Esophagus squamous epithelium (tissue), 4 donors: ENCODE measurements at regions not wholly inside any gene's neighbourhood (a gene's known extent, or its start where the extent isn't known, plus 50 kb on each side); places are given as distances from the start of the nearest gene placed in this dataset.

Experiments used
- POLR2A ChIP-seq, 4 donors: fragments of 450-650 bp; IDR thresholded peaks; one replicate each; pipeline ENCODE4 v1.6.1; 2017; ENCODE audit warnings: antibody characterized with exemption in 4 of 4, mild to moderate bottlenecking in 4 of 4, moderate library complexity in 3 of 4
- TF ChIP-seq, protein P1 (sequence below), 6 experiments: fragments of 450-650 bp in 4 of 6; fragments of 200-600 bp in 2 of 6; sonication (generic) in 2 of 6; IDR thresholded peaks; one replicate each; pipeline ENCODE4 v1.5.1; 2016 to 2019; ENCODE audit warnings: antibody characterized with exemption in 6 of 6, mild to moderate bottlenecking in 4 of 6, moderate library complexity in 4 of 6

DNA sequence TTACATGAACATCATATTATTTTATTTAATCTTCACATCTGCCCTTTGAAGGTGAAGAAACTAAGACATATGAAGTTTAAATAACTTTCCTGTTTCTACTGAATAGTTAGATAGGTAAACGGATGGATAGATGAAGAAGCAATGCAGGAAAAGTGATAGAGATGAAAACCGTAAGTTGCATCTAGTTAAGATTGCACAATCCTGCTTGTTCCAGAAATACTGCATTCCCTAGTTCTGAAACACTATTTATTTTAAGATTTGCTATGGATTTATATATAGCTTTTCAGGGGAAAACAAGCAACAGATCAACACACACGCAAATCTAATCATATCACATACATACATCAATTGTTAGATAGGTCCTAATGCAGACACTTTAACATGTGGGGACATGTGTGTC, 512.7 kb upstream of the C16orf82 start:
- TF ChIP-seq POLR2A (IDR thresholded peaks at IDR 0.05), result no peak
- TF ChIP-seq, protein P1, sequence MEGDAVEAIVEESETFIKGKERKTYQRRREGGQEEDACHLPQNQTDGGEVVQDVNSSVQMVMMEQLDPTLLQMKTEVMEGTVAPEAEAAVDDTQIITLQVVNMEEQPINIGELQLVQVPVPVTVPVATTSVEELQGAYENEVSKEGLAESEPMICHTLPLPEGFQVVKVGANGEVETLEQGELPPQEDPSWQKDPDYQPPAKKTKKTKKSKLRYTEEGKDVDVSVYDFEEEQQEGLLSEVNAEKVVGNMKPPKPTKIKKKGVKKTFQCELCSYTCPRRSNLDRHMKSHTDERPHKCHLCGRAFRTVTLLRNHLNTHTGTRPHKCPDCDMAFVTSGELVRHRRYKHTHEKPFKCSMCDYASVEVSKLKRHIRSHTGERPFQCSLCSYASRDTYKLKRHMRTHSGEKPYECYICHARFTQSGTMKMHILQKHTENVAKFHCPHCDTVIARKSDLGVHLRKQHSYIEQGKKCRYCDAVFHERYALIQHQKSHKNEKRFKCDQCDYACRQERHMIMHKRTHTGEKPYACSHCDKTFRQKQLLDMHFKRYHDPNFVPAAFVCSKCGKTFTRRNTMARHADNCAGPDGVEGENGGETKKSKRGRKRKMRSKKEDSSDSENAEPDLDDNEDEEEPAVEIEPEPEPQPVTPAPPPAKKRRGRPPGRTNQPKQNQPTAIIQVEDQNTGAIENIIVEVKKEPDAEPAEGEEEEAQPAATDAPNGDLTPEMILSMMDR (IDR thresholded peaks at IDR 0.05), result no peak
